GM18508 (cell line): ENCODE measurements at regions not wholly inside any gene's neighbourhood (a gene's known extent, or its start where the extent isn't known, plus 50 kb on each side); places are given as distances from the start of the nearest gene placed in this dataset.
"Not testable (repeated sequence)": the region's sequence is repeated elsewhere in the genome, so short reads cannot be mapped to it uniquely, and the experiment has no call there.

Source experiments
- ATAC-seq: cut with Tn5 transposase; IDR thresholded peaks from one replicate; pipeline ENCODE4 v1.9.1; 2021; ENCODE audit warnings: moderate number of reproducible peaks; ENCODE audit not compliant: insufficient read depth, unreplicated experiment

- ATAC-seq, result no peak
These were observed 158.2 kb upstream of the TSC22D2 start for GRCh38 chr3:150249779-150250470.

GRCh38 chr3:150248888-150249681, 159.0 kb upstream of the TSC22D2 start:
- ATAC-seq, result no peak

- no peak for ATAC-seq
These were observed 159.8 kb upstream of the TSC22D2 start for GRCh38 chr3:150248116-150248887.

DNA sequence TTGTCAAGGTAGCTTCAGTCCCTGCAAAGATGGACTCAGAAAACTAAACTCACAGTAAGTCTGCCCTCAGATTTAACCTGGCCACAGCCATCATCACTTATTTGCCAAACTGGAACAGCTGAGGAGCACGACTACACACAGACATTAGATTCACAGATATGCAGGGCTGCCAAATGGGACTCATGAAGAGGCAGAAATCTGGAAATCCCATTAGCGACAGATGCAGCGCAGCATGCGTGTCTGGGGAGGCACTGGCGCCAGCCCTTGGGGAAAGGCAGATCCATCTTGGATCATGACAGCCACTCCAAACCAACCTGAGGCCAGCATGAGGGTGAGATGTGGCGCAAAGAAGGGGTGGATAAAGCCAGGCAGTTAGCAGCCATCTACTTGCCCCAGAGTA, 160.7 kb upstream of the TSC22D2 start:
- no peak for ATAC-seq

GRCh38 chr3:150243466-150243865, 164.6 kb upstream of the TSC22D2 start:
- no peak for ATAC-seq

GRCh38 chr3:150242220-150242936, 165.7 kb upstream of the TSC22D2 start:
- no peak for ATAC-seq

- no peak for ATAC-seq
These were observed 167.2 kb upstream of the TSC22D2 start for GRCh38 chr3:150240891-150241290.

- no peak for ATAC-seq
These were observed 168.3 kb upstream of the TSC22D2 start for GRCh38 chr3:150239766-150240165.

- no peak for ATAC-seq
These were observed 169.0 kb upstream of the TSC22D2 start for GRCh38 chr3:150238995-150239619.

GRCh38 chr3:150238048-150238802, 169.9 kb upstream of the TSC22D2 start:
- no peak for ATAC-seq

DNA sequence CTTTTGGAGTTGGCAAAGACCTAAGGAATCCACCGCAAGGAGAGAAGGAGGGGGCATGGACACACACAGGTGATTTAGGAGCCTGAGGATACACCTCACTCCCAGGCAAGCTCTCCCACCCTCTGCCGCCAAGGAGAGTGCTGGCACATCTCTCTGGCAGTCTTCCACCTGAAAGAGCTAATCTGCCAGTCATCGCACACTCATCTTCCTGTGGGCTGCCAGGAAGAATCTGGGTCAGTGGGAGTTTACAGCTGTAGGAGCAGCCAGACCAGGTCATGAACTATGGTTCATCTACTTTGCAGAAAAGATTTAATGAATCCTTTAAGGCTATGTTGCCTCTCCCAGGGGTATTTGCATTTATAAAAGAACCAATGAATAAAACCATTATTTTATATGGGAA, 170.6 kb upstream of the TSC22D2 start:
- ATAC-seq, result no peak

- ATAC-seq, result no peak
These were observed 171.6 kb upstream of the TSC22D2 start for GRCh38 chr3:150236316-150237082.

GRCh38 chr3:150235799-150236198, 172.3 kb upstream of the TSC22D2 start:
- ATAC-seq, result no peak

- ATAC-seq, result no peak
These were observed 175.1 kb upstream of the TSC22D2 start for GRCh38 chr3:150232992-150233451.

- no peak for ATAC-seq
These were observed 178.1 kb upstream of the TSC22D2 start for GRCh38 chr3:150230037-150230436.

- not testable (repeated sequence) for ATAC-seq
These were observed 179.5 kb upstream of the TSC22D2 start for GRCh38 chr3:150228626-150229025.

- no peak for ATAC-seq
These were observed 180.3 kb upstream of the TSC22D2 start for GRCh38 chr3:150227839-150228238.

DNA sequence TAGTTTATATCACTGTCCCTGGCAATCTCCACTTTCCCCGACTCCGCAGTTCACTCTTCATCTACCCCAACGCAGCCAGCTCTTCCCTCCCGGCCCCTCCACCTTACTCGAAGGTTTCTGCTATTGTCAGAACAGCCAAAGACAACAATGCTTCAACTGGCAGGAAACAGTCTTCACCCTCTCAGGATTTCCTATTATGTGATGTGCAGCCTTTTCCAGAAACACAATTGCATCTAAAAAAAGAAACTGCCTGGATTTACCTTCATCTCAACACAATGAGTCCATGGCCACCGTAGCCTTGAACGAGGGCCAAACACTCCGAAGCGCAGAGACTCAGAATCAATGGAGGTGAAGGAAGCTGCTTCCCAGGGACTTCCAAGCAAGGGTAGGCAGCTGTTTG, 182.1 kb upstream of the TSC22D2 start:
- no peak for ATAC-seq
